Sigmoid colon (tissue), 6 donors: ENCODE measurements at regions not wholly inside any gene's neighbourhood (a gene's known extent, or its start where the extent isn't known, plus 50 kb on each side); places are given as distances from the start of the nearest gene placed in this dataset.
"Not testable (repeated sequence)": the region's sequence is repeated elsewhere in the genome, so short reads cannot be mapped to it uniquely, and the experiment has no call there.

Source experiments
- DNase-seq: peaks from one replicate; pipeline ENCODE4 v3.0.0-alpha.2; 2019
- H3K27ac ChIP-seq, 4 donors: fragments of 200-600 bp; sonication (generic); one replicate each; pipeline ENCODE4 v1.5.1; 2016 to 2019; ENCODE audit warnings: mild to moderate bottlenecking in 1 of 4
- H3K27me3 ChIP-seq, 3 donors: fragments of 200-600 bp; sonication (generic); one replicate each; pipeline ENCODE4 v1.5.1; 2019; ENCODE audit warnings: mild to moderate bottlenecking in 1 of 3
- H3K36me3 ChIP-seq, 4 donors: fragments of 200-600 bp; sonication (generic); one replicate each; pipeline ENCODE4 v1.5.1; 2016 to 2019
- H3K4me1 ChIP-seq, 4 donors: fragments of 200-600 bp; sonication (generic); one replicate each; pipeline ENCODE4 v1.5.1; 2017 to 2019
- H3K4me3 ChIP-seq, 4 donors: fragments of 200-600 bp; sonication (generic); one replicate each; pipeline ENCODE4 v1.5.1; 2017 to 2019; ENCODE audit warnings: mild to moderate bottlenecking in 2 of 4, moderate library complexity in 1 of 4
- H3K9me3 ChIP-seq, 4 donors: fragments of 200-600 bp in 3 of 4; sonication (generic) in 3 of 4; one replicate each; pipeline versions ENCODE4 v1.5.1 to v1.6.1; 2013 to 2019
- CTCF ChIP-seq, 4 experiments: fragments of 450-650 bp in 3 of 4; fragments of 200-600 bp in 1 of 4; IDR thresholded peaks; one replicate each; pipeline ENCODE4 v1.5.1; 2016 to 2019; ENCODE audit warnings: antibody characterized with exemption in 4 of 4, mild to moderate bottlenecking in 3 of 4, moderate library complexity in 2 of 4
- EP300 ChIP-seq, 4 donors: sonication (generic); formaldehyde crosslinking; IDR thresholded peaks; one replicate each; pipeline ENCODE4 v1.6.1; 2017; ENCODE audit warnings: antibody characterized with exemption in 4 of 4
- POLR2A ChIP-seq, 2 donors: fragments of 450-650 bp; IDR thresholded peaks; one replicate each; pipeline ENCODE4 v1.6.1; 2016; ENCODE audit warnings: antibody characterized with exemption in 2 of 2, mild to moderate bottlenecking in 2 of 2, moderate library complexity in 2 of 2
- POLR2AphosphoS5 ChIP-seq, 4 donors: sonication (generic); formaldehyde crosslinking; IDR thresholded peaks; one replicate each; pipeline ENCODE4 v1.6.1; 2017; ENCODE audit warnings: antibody characterized with exemption in 4 of 4
- WGBS, 2 donors: extraction: QIAGEN DNeasy Blood & Tissue Kit; methylation state at CpG; one replicate each; pipeline ENCODE4 v1.1.7; 2013; 5-methylcytosine and 5-hydroxymethylcytosine counted together
- intact Hi-C: fragments of 100-400 bp; cut with DNase I; formaldehyde crosslinking; loops from one replicate; pipeline ENCODE4 v1.15.1; 2023
- donor health status: healthy with polysubstance abuse.
- donor health status: healthy.

DNA sequence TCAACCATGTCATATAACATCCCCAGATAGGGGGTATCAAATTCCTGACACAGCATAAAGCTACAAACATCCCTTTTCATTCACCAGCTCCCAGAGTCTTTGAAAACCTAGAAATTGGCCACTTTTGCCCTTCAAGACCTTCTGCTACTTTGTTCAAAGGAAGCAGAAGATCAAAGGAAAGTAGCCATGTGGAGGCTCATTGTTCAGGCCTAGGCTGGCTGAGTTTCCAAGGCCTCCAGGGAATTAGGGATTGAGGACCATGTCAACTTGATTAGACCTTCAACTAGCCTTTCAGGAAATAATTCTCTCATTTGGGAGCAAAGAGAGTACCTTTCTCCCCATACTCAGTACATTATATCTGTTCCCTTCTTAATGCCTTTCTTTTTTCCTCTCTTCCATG lies 66.8 kb upstream of the ATXN3L start:
- intact Hi-C loops, result no loop called here
- DNase-seq, result no peak
- Histone ChIP-seq H3K4me3 (no peak overlapping the region), H3K27ac (no peak overlapping the region), H3K9me3 (no peaks in the 10 kb centered on the region), H3K4me1 (no peaks in the 10 kb centered on the region), H3K27me3 (no peaks in the 10 kb centered on the region), H3K36me3 (no peaks in the 10 kb centered on the region)
- no peak for TF ChIP-seq EP300 (IDR thresholded peaks at IDR 0.05)

GRCh38 chrX:13386092-13386491 lies 66.2 kb upstream of the ATXN3L start:
- Histone ChIP-seq H3K27ac (no peak overlapping the region), H3K36me3 (no peaks in the 10 kb centered on the region), H3K9me3 (no peaks in the 10 kb centered on the region), H3K27me3 (no peaks in the 10 kb centered on the region), H3K4me1 (no peaks in the 10 kb centered on the region), H3K4me3 (no peak overlapping the region)
- WGBS, 2 donors, result 83 to 94% methylated on average over 3 of the region's 3 CpGs
- no peak for TF ChIP-seq POLR2A (IDR thresholded peaks at IDR 0.05)
- TF ChIP-seq CTCF (IDR thresholded peaks at IDR 0.05), result no peak
- no peak for TF ChIP-seq EP300 (IDR thresholded peaks at IDR 0.05)
- no peak for TF ChIP-seq POLR2AphosphoS5 (IDR thresholded peaks at IDR 0.05)
- intact Hi-C loops, result no loop called here
- no peak for DNase-seq

DNA sequence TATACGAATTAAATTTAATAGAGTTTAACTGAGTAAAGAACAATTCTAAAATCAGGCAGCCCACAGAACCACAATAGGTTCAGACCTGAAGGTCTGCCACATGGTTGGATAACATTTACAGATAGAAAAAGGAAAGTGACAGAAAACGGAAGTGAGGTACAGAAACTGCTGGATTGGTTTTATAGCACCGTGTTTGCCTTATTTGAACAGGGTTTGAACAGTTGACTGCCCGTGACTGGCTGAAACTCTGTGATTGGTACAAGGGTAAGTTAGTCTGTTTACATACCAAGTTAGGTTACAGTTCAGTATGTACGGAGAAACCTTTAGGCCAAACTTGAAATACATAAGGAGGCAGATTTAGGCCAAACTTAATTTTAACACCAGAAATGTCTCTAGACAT lies 64.1 kb upstream of the ATXN3L start:
- TF ChIP-seq CTCF (IDR thresholded peaks at IDR 0.05) (no peak), POLR2AphosphoS5 (IDR thresholded peaks at IDR 0.05) (no peak), POLR2A (IDR thresholded peaks at IDR 0.05) (no peak), EP300 (IDR thresholded peaks at IDR 0.05) (no peak)
- no peak overlapping the region for H3K27ac ChIP-seq
- intact Hi-C loops, result no loop called here
- H3K27me3 ChIP-seq, result no peaks in the 10 kb centered on the region
- H3K4me1 ChIP-seq, result no peaks in the 10 kb centered on the region
- H3K36me3 ChIP-seq, result no peaks in the 10 kb centered on the region
- 42 to 69% methylated on average over 5 of the region's 5 CpGs for WGBS, 2 donors
- no peak for DNase-seq
- no peak overlapping the region for H3K4me3 ChIP-seq
- H3K9me3 ChIP-seq, result no peaks in the 10 kb centered on the region

DNA sequence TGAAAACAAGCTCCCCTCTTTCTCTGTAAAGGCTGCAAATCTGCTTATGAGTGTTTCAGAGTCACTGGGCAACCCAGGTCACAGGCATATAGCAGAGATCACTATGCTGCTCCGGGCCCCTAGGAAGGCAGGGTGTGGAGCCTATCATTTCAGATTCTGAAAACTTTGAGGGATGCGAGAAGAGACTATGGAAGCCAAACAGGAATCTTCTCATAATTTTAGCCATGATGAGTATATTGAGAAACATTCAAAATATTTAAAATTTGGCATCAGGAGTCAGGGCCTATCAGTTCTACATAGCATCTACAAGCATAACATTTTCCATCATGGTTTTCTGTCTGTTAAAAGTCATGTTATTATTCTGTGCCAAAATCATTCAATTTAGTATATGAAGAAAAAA lies 61.7 kb upstream of the ATXN3L start:
- TF ChIP-seq POLR2A (IDR thresholded peaks at IDR 0.05) (no peak), EP300 (IDR thresholded peaks at IDR 0.05) (no peak)
- DNase-seq, result no peak
- H3K4me1 ChIP-seq, result no peaks in the 10 kb centered on the region
- no peaks in the 10 kb centered on the region for H3K27me3 ChIP-seq
- no peak overlapping the region for H3K4me3 ChIP-seq
- no peak overlapping the region for H3K27ac ChIP-seq
- WGBS, 2 donors, result 92 to 95% methylated on average over 2 of the region's 2 CpGs
- intact Hi-C loops, result no loop called here
- H3K36me3 ChIP-seq, result no peaks in the 10 kb centered on the region
- no peaks in the 10 kb centered on the region for H3K9me3 ChIP-seq

- TF ChIP-seq EP300 (IDR thresholded peaks at IDR 0.05), result no peak
- TF ChIP-seq CTCF (IDR thresholded peaks at IDR 0.05), result no peak
- TF ChIP-seq POLR2A (IDR thresholded peaks at IDR 0.05), result no peak
- no peak for TF ChIP-seq POLR2AphosphoS5 (IDR thresholded peaks at IDR 0.05)
- WGBS, 2 donors, result 45 to 47% methylated on average over 2 of the region's 2 CpGs
- Histone ChIP-seq H3K27ac (no peak overlapping the region), H3K9me3 (no peaks in the 10 kb centered on the region), H3K4me3 (no peak overlapping the region), H3K4me1 (no peaks in the 10 kb centered on the region), H3K27me3 (no peaks in the 10 kb centered on the region), H3K36me3 (no peaks in the 10 kb centered on the region)
- intact Hi-C loops, result no loop called here
- DNase-seq, result no peak
Observed at GRCh38 chrX:13380211-13380610, 60.4 kb upstream of the ATXN3L start.

DNA sequence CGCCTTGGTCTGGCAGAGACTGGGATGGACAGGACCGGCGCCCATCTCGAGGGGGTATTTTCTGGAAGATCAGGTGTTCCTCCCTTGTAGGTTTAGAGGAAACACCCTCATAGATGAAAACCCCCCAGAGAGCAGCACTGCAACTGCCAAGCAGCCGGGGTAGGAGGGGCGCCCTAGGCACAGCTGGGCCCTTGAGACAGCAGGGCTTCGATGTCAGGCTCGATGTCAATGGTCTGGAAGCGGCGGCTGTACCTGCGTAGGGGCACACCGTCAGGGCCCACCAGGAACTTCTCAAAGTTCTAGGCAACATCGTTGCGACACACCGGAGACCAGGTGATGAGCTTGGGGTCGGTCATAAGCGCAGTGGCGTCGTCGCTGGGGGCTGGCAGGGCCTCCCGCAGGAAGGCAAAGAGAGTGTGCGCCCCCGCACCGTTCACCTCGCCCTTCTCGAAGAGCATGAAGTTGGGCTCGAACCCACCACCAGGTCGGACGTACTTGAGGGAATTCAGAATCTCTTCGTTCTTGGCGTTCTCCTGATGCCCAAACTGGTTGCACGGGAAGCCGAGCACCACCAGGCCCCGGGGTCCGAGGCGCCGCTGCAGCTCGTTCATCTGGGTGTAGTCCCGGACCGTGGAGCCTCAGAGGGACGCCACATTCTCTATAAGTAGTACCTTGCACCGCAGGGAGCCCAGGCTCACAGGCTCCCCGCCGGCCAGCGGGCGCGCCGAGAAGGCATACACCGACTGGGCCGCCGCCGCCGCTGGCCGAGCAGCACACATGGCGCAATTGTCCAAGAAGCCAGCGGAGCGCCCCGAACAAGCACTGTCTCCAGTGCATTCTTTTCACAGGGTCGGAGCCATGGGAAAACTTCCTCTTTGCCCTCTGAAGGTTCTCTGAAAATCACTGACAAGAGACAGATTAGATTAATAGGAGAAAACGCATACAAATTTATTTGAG lies 59.0 kb upstream of the ATXN3L start:
- H3K4me1 ChIP-seq, intact Hi-C loops, H3K27ac ChIP-seq, H3K9me3 ChIP-seq, H3K36me3 ChIP-seq, DNase-seq, H3K27me3 ChIP-seq, H3K4me3 ChIP-seq: not testable (repeated sequence)
- whole genome bisulfite sequencing, 2 donors, result 90 to 95% methylated on average over 59 to 60 of the region's 60 CpGs
